GM21529 (cell line): ENCODE measurements at regions not wholly inside any gene's neighbourhood (a gene's known extent, or its start where the extent isn't known, plus 50 kb on each side); places are given as distances from the start of the nearest gene placed in this dataset.
"Not testable (repeated sequence)": the region's sequence is repeated elsewhere in the genome, so short reads cannot be mapped to it uniquely, and the experiment has no call there.

ENCODE experiments used
- ATAC-seq: cut with Tn5 transposase; IDR thresholded peaks from one replicate; pipeline ENCODE4 v1.9.1; 2021; ENCODE audit not compliant: unreplicated experiment

DNA sequence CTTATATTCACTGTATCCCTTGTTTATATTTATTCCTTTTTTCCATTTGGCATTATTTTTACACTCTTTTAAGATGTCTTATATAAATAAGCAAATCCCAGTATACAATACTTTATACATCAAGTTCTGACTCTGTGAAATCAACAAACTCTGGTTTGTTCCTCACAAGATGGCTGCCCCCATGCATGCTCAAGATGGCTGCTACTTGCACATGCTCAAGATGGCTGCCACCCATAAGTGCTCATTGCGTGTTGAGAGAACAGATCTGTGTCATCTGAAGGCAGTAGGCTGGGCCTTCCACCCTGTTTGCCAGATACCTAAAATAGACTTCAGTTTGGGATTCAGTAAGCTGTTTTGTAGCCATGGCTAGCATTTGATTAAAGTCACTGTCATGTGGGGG is 666.2 kb downstream of the TYW1 start:
- no peak for ATAC-seq

- ATAC-seq = no peak
These were observed 667.0 kb downstream of the TYW1 start for GRCh38 chr7:67663644-67664043.

- not testable (repeated sequence) for ATAC-seq
These were observed 669.7 kb downstream of the TYW1 start for GRCh38 chr7:67666359-67666758.

DNA sequence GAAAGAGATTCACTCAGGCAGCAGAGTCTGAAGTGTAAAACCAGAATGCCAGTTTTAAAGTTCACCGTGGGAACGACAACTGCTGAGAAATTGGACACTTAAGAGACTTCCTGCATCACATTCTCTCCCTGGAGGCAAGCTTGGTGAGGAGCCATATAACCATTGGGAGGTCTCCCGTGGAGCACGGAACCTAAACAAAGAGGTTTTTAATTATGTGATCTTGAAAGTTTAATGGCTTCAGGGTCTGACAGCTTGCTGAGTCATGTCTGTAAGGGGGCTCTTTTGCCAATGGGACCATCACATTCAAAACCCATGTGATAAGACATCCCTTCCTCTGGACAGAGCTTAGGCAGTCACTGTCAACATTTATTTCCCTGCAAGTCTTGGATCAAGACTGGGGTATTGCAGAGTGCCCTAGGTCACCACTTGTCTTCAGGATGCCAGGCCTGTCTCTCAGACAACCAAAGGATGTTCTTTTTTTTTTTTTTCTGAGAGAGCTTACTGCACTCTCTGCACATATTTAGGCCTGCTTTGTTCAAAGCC is 674.4 kb downstream of the TYW1 start:
- ATAC-seq = no peak

- no peak for ATAC-seq
These were observed 677.2 kb downstream of the TYW1 start for GRCh38 chr7:67673861-67674260.

GRCh38 chr7:67674862-67675261 is 678.2 kb downstream of the TYW1 start:
- ATAC-seq = not testable (repeated sequence)

DNA sequence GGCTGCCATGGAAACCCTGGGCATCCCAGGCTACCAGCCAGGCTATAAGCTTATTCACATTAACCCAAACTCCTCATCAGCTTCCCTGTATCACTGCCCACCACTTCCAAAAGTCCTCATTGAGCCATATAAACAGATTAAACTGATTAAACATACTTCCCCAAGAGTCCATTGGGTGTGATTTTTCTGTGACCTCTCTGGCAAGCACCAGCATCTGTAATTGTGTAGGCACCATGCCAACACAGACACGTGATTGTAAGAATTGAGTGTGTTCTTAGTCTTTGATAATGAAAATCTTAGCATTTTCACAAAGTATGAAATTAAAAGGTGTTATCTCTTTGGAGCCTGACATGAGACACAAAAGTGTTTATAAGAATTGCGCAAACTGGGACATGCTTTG is 679.3 kb downstream of the TYW1 start:
- ATAC-seq = no peak

- no peak for ATAC-seq
These were observed 681.8 kb downstream of the TYW1 start for GRCh38 chr7:67678419-67678818.

GRCh38 chr7:67683628-67684027 is 687.0 kb downstream of the TYW1 start:
- no peak for ATAC-seq

DNA sequence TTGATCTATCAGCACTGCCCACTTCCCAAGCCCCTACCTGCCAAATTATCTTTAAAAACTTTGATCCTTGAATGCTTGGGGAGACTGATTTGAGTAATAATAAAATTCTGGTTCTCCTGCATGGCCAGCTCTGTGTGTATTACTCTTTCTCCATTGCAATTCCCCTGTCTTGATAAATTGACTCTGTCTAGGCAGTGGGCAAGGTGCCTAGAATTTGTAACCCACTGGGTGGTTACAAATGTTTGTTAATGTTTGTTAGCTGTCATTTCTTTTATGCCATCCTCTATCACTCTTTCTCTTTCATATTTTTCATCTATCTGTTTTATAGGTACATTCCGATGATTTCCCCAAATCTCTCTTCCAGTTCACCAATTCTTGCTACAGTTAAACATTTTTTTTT is 694.1 kb downstream of the TYW1 start:
- no peak for ATAC-seq

DNA sequence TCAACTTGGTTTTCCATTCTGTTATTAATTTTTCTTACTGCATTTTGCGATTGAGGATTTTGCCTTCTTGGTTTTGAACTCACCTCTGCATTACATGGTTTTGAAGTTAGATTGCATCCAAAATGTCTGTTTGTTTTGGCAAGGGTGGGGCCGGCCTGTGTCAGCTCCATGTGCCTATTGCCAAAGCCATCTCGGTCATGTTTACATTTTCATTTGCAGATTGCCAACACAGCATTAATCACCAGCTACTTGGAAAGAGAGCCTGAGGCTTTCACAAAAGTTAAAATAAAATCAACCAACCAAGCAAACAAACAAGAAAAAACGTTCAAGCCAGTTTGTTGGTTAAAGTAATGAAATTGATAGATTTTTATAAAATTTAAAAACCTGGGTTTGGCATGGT is 695.8 kb downstream of the TYW1 start:
- no peak for ATAC-seq

GRCh38 chr7:67696124-67696523 is 699.5 kb downstream of the TYW1 start:
- no peak for ATAC-seq

DNA sequence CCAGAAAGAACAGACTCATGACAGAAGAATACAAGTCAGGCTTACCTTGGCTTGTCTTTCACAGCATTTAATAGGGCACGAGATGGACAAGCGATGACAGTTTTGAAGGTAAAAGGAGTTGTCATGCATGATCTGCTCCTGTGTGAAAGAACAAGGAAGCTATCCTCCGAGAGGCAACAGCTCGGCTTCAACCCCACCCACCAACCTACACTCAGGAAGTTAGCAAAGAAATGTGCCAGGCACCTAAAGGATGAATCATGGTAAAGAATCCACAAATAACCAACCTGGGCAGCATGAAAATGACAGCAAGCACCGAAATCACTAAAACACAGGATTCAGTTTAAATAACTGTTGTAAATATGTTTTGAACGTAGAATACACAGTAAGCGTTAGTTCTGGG is 700.2 kb downstream of the TYW1 start:
- ATAC-seq = no peak

GRCh38 chr7:67698354-67698753 is 701.7 kb downstream of the TYW1 start:
- no peak for ATAC-seq

DNA sequence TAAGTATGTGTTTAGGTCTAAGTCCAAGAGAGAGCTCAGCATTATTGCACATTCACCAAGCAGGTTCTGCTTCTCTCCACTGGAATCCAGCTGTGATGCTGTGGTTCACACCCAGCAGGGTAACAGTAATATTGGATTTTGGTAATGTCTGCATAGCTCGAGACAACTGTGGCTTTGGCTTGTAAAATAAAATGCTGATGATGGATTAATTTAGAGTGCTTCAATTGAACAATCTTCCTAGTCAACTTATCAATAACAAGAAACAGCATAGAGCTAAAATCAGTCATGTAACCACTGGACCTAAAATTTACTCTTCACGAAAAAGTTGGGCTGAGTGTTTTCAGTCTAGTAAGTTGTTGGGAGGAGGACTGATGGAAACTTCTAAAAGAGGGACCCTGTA is 709.2 kb downstream of the TYW1 start:
- ATAC-seq = no peak

DNA sequence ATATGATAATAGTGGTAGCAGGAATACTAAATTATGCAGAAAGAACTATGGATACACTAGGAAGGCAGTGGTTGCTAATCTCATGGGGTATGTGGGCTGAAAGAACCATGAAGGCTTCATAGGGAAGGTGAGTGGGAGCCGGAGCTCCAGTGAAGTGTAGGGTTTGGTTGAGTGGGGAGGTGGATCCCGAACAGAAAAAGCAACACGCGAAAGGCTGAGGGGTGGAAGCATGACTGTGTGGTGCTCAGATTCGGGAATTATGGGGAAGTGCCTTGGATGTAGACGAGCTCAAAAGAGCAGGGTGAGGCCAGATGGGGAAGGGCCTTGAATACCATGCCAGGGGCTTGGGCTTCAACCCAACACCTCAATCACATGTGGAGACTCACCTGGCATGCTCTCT is 715.1 kb downstream of the TYW1 start:
- no peak for ATAC-seq

DNA sequence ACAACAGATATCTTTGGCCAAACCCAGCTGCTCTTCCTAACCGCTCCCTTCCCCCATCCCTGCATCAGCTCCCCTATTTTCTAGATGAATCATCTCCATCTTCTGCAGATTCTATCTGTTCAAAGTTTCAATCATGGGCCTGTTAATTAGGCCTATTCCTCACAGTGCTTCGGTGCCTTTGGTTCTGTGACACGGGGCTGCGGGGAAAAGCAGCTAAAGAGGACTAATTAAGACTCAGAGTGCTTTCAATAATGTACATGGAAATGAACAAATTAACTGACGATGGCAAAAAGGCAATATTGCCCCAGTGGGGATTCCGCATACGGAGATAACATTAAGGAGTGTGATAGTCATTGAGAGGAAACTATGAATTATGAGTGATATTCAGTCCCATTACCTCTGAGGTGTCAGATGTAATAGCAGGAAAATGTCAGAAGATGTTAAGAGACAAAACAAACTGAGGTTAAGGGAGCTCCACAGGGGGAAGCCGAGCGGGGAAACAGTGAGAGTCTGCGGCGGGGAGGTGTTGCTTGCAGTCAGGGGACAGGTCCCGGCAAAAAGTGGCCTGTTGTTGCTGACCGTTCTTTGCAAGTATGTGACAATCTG is 716.9 kb downstream of the TYW1 start:
- ATAC-seq = no peak

DNA sequence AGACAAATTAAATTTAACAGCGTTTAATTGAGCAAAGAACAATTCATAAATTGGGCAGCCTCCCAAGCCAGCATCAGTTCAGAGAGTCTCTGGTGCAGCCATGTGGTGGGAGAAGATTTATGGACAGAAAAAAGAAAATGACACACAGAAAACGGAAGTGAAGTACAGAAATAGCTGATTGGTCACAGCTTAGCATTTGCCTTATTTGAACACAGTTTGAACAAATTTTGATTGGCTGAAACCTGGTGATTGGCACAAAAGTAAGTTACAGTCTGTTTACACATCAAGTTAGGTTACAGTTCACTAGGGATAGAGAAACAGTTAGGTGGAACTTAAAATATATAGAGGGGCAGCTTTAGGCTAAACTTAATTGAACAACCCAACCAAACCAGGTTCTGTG is 720.1 kb downstream of the TYW1 start:
- ATAC-seq = no peak

GRCh38 chr7:67723591-67723990 is 727.0 kb downstream of the TYW1 start:
- ATAC-seq = no peak

DNA sequence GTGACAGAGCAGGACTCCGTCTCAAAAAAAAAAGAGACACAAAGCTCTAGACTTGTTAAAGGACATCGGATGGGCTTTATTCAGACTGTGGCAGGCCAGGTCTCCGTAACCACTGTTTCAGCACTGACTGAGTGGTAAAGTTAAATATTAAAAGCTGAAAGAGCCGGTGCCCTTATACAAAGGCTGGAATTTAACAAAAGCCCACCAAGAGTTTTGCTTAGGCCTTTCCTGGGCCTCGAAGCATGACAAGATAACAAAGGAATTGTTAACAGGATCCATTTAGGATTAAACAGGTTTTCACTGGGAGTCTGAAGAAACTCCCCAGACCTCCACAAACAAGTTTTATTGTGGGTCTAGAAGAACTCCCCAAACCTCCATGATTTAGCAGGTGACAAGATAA is 727.8 kb downstream of the TYW1 start:
- ATAC-seq = no peak

DNA sequence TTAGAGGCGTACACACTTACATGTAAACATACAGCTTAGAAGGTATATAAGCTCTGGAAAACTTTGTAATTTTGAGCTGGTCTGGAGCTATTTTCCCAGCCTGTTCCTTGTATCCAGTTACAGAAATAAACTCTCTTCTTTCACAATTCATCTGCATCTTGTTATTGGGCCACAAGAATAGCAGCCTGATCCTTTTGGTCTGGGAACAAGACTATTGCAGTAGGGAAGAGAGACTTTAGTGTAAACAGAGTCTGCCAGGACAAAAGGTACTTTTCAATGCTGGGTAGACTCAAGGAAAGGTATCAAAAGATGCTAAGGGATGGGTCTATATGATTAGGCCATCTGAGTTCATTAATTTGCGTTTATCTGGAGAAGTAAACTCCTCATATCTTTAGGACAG is 728.3 kb downstream of the TYW1 start:
- no peak for ATAC-seq

GRCh38 chr7:67725423-67725822 is 728.8 kb downstream of the TYW1 start:
- ATAC-seq = no peak

DNA sequence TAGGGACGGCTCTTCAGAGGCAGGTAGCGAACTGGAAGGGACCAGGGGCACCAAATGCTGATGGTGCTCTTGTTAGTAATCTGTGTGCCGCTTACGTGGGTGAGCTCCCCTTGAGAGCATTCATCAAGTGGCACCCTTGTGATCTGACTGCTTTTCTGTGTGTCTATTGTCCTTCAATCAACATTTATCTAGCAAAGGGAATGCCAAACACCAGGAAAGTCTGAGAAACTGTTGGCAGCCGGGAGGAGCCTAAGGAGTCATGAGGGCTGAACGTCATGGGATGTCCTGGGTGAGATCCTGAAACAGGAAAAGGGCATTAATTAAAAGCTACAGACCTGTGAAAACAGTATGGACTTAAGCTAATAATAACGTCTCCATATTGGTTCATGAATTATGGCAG is 733.1 kb downstream of the TYW1 start:
- no peak for ATAC-seq
